Chondrocyte (in vitro differentiated cells): ENCODE measurements at regions not wholly inside any gene's neighbourhood (a gene's known extent, or its start where the extent isn't known, plus 50 kb on each side); places are given as distances from the start of the nearest gene placed in this dataset.

Source experiments
- DNase-seq: peaks from one replicate; pipeline ENCODE4 v3.0.0; 2021; ENCODE audit warnings: mixed read lengths, low spot score
- H3K27ac Mint-ChIP-seq: one replicate; pipeline ENCODE4 v1.8.0; 2021; ENCODE audit warnings: mild to moderate bottlenecking, moderate library complexity, mixed read lengths; ENCODE audit not compliant: unreplicated experiment
- H3K27me3 Mint-ChIP-seq: 2 replicates; pipeline ENCODE4 v1.8.0; 2021; ENCODE audit warnings: low read depth, mixed read lengths
- H3K36me3 Mint-ChIP-seq: 2 replicates; pipeline ENCODE4 v1.8.0; 2021; ENCODE audit warnings: low read depth, mixed read lengths
- H3K4me1 Mint-ChIP-seq: 2 replicates; pipeline ENCODE4 v1.8.0; 2021; ENCODE audit warnings: low read depth, mild to moderate bottlenecking, mixed read lengths
- H3K4me3 Mint-ChIP-seq: one replicate; pipeline ENCODE4 v1.8.0; 2021; ENCODE audit warnings: mild to moderate bottlenecking, moderate library complexity, mixed read lengths; ENCODE audit not compliant: unreplicated experiment
- H3K9me3 Mint-ChIP-seq: 2 replicates; pipeline ENCODE4 v1.8.0; 2021; ENCODE audit warnings: low read depth, mixed read lengths
- CTCF ChIP-seq: fragments of 200-600 bp; sonication (generic); IDR thresholded peaks from 2 replicates; pipeline ENCODE4 v1.5.0; 2021; ENCODE audit warnings: antibody characterized with exemption, mild to moderate bottlenecking, moderate library complexity

- no peaks in the 10 kb centered on the region for H3K27me3 Mint-ChIP-seq
- peaks cover 29% of the 10 kb centered on the region for H3K4me1 Mint-ChIP-seq
- H3K36me3 Mint-ChIP-seq: no peaks in the 10 kb centered on the region
- no peak overlapping the region for H3K27ac Mint-ChIP-seq
- peaks cover 8% of the 10 kb centered on the region for H3K9me3 Mint-ChIP-seq
- no peak for DNase-seq
- H3K4me3 Mint-ChIP-seq: no peak overlapping the region
- TF ChIP-seq CTCF: no peak
These were observed 495.7 kb upstream of the JARID2 start for GRCh38 chr6:14750059-14750661.

- no peak for TF ChIP-seq CTCF
- H3K4me1 Mint-ChIP-seq: peaks cover 15% of the 10 kb centered on the region
- no peak for DNase-seq
- H3K27me3 Mint-ChIP-seq: no peaks in the 10 kb centered on the region
- H3K27ac Mint-ChIP-seq: no peak overlapping the region
- H3K36me3 Mint-ChIP-seq: no peaks in the 10 kb centered on the region
- no peak overlapping the region for H3K4me3 Mint-ChIP-seq
- H3K9me3 Mint-ChIP-seq: peaks cover 3% of the 10 kb centered on the region
These were observed 494.2 kb upstream of the JARID2 start for GRCh38 chr6:14751645-14752175.

GRCh38 chr6:14754751-14755513 lies 490.9 kb upstream of the JARID2 start:
- no peak overlapping the region for H3K27ac Mint-ChIP-seq
- peaks cover 5% of the 10 kb centered on the region for H3K4me1 Mint-ChIP-seq
- H3K9me3 Mint-ChIP-seq: peaks cover 3% of the 10 kb centered on the region
- H3K27me3 Mint-ChIP-seq: no peaks in the 10 kb centered on the region
- TF ChIP-seq CTCF: no peak
- no peaks in the 10 kb centered on the region for H3K36me3 Mint-ChIP-seq
- H3K4me3 Mint-ChIP-seq: no peak overlapping the region
- no peak for DNase-seq

GRCh38 chr6:14756340-14756739 lies 489.5 kb upstream of the JARID2 start:
- Mint-ChIP-seq H3K9me3 (peaks cover 3% of the 10 kb centered on the region), H3K4me3 (no peak overlapping the region), H3K27me3 (no peaks in the 10 kb centered on the region), H3K36me3 (no peaks in the 10 kb centered on the region), H3K4me1 (no peaks in the 10 kb centered on the region), H3K27ac (no peak overlapping the region)
- no peak for TF ChIP-seq CTCF
- no peak for DNase-seq

GRCh38 chr6:14757014-14757413 lies 488.9 kb upstream of the JARID2 start:
- no peak overlapping the region for H3K27ac Mint-ChIP-seq
- H3K9me3 Mint-ChIP-seq: peaks cover 3% of the 10 kb centered on the region
- no peaks in the 10 kb centered on the region for H3K36me3 Mint-ChIP-seq
- no peaks in the 10 kb centered on the region for H3K27me3 Mint-ChIP-seq
- H3K4me3 Mint-ChIP-seq: no peak overlapping the region
- no peak for DNase-seq
- no peak for TF ChIP-seq CTCF
- H3K4me1 Mint-ChIP-seq: no peaks in the 10 kb centered on the region
